OCI-LY7 (cell line): ENCODE measurements at regions not wholly inside any gene's neighbourhood (a gene's known extent, or its start where the extent isn't known, plus 50 kb on each side); places are given as distances from the start of the nearest gene placed in this dataset.
"Not testable (repeated sequence)": the region's sequence is repeated elsewhere in the genome, so short reads cannot be mapped to it uniquely, and the experiment has no call there.

ENCODE experiments used
- BruUV-seq: library from RNA; stranded (reverse); fragments of 400-500 nt; replicated peaks from 2 replicates; lab custom pipeline; 2021; lab: Mats Ljungman, UMichigan
- CTCF ChIA-PET: fragments of 300-600 bp; sonication (Branson Sonifier 250); formaldehyde crosslinking; loops from one replicate; lab custom pipeline; 2022; ENCODE audit warnings: antibody characterized with exemption; ENCODE audit not compliant: unreplicated experiment; lab: Charles Lee
- POLR2A ChIA-PET: fragments of 300-600 bp; sonication (Branson Sonifier 250); formaldehyde crosslinking; loops from one replicate; lab custom pipeline; 2022; ENCODE audit warnings: antibody characterized with exemption; lab: Charles Lee
- DNase-seq: peaks from one replicate; pipeline ENCODE4 v3.0.0-alpha.2; 2015; ENCODE audit warnings: low spot score
- H2AFZ ChIP-seq: fragments of 200-600 bp; sonication (generic), shearing (Covaris generic); 2 replicates; pipeline ENCODE4 v1.6.1; 2014; ENCODE audit warnings: mild to moderate bottlenecking, antibody characterized with exemption, low read length, moderate library complexity
- H3K27ac ChIP-seq: fragments of 200-600 bp; sonication (generic); 2 replicates; pipeline ENCODE4 v1.5.1; 2014; ENCODE audit warnings: mixed run types, low read depth, mild to moderate bottlenecking, moderate library complexity, low read length, inconsistent platforms; ENCODE audit not compliant: poor library complexity, severe bottlenecking
- H3K36me3 ChIP-seq: fragments of 200-600 bp; sonication (generic); 2 replicates; pipeline ENCODE4 v1.6.1; 2014; ENCODE audit warnings: mild to moderate bottlenecking, antibody characterized with exemption, low read length, moderate library complexity, mixed read lengths; ENCODE audit not compliant: insufficient read depth
- H3K4me1 ChIP-seq: fragments of 200-600 bp; sonication (generic); 2 replicates; pipeline ENCODE4 v1.5.1; 2014; ENCODE audit warnings: mild to moderate bottlenecking, low read length; ENCODE audit not compliant: insufficient read depth, poor library complexity, severe bottlenecking
- H3K4me2 ChIP-seq: fragments of 200-600 bp; sonication (generic); 2 replicates; pipeline ENCODE4 v1.6.1; 2014; ENCODE audit warnings: mild to moderate bottlenecking, low read length
- H3K4me3 ChIP-seq: fragments of 200-600 bp; sonication (generic); 2 replicates; pipeline ENCODE4 v1.5.1; 2014; ENCODE audit warnings: mild to moderate bottlenecking, low read depth, low read length; ENCODE audit not compliant: poor library complexity, severe bottlenecking
- H3K79me2 ChIP-seq: fragments of 200-600 bp; sonication (generic); 2 replicates; pipeline ENCODE4 v1.6.1; 2016; ENCODE audit warnings: low read depth, mild to moderate bottlenecking, low read length, moderate library complexity, mixed read lengths; ENCODE audit not compliant: insufficient read depth
- H3K9me2 ChIP-seq: fragments of 200-600 bp; sonication (generic); 2 replicates; pipeline ENCODE4 v1.6.1; 2016; ENCODE audit warnings: mild to moderate bottlenecking, low read length, mixed read lengths; ENCODE audit not compliant: insufficient read depth
- H3K9me3 ChIP-seq: fragments of 200-600 bp; sonication (generic); 2 replicates; pipeline ENCODE4 v1.6.1; 2014; ENCODE audit warnings: mild to moderate bottlenecking, mixed run types, low read length, mixed read lengths
- H4K20me1 ChIP-seq: fragments of 200-600 bp; sonication (generic); 2 replicates; pipeline ENCODE4 v1.6.1; 2014; ENCODE audit warnings: mild to moderate bottlenecking, antibody characterized with exemption, low read length, moderate library complexity, mixed read lengths; ENCODE audit not compliant: insufficient read depth
- CTCF ChIP-seq: fragments of 200-600 bp; sonication (generic); conservative IDR thresholded peaks from 2 replicates; pipeline ENCODE4 v1.5.1; 2014; ENCODE audit warnings: mild to moderate bottlenecking, antibody characterized with exemption, low read length, moderate library complexity, mixed read lengths
- EZH2phosphoT487 ChIP-seq: fragments of 200-600 bp; sonication (generic); IDR thresholded peaks from 2 replicates; pipeline ENCODE4 v1.6.1; 2018; ENCODE audit warnings: low read depth, borderline replicate concordance, mild to moderate bottlenecking, mixed run types, antibody characterized with exemption, low read length, moderate library complexity, mixed read lengths
- intact Hi-C: fragments of 100-400 bp; cut with micrococcal nuclease; formaldehyde crosslinking; loops from one replicate; pipeline ENCODE4 v1.10.0; 2022; ENCODE audit not compliant: unreplicated experiment

GRCh38 chr16:64265756-64266155 is 856.1 kb downstream of the CDH11 start:
- Histone ChIP-seq H3K27ac (no peak overlapping the region), H3K9me2 (no peaks in the 10 kb centered on the region), H2AFZ (no peak overlapping the region), H3K4me1 (no peaks in the 10 kb centered on the region), H3K4me2 (no peak overlapping the region), H4K20me1 (no peaks in the 10 kb centered on the region), H3K79me2 (no peaks in the 10 kb centered on the region), H3K9me3 (peaks cover 18% of the 10 kb centered on the region; the same call in 1 of the 2 replicates), H3K4me3 (no peak overlapping the region), H3K36me3 (peaks cover 9% of the 10 kb centered on the region; the same call in 1 of the 2 replicates)
- ChIA-PET POLR2A (no interaction called here), CTCF (no interaction called here)
- no peak for TF ChIP-seq CTCF
- no peak for TF ChIP-seq EZH2phosphoT487
- intact Hi-C loops, result no loop called here
- BruUV-seq, result no TSS peak
- DNase-seq, result no peak

- H3K4me2 ChIP-seq, H4K20me1 ChIP-seq, BruUV-seq, H3K27ac ChIP-seq, intact Hi-C loops, H3K9me2 ChIP-seq, H3K79me2 ChIP-seq, CTCF ChIA-PET, H2AFZ ChIP-seq, H3K4me3 ChIP-seq, H3K9me3 ChIP-seq, H3K36me3 ChIP-seq, H3K4me1 ChIP-seq, POLR2A ChIA-PET, DNase-seq: not testable (repeated sequence)
Observed at GRCh38 chr16:64260631-64261401, 861.0 kb downstream of the CDH11 start.

- no peak for TF ChIP-seq EZH2phosphoT487
- no peak for TF ChIP-seq CTCF
- Histone ChIP-seq H4K20me1 (no peaks in the 10 kb centered on the region), H3K9me2 (no peaks in the 10 kb centered on the region), H3K27ac (no peak overlapping the region), H3K4me1 (no peaks in the 10 kb centered on the region), H3K79me2 (no peaks in the 10 kb centered on the region), H3K4me2 (no peak overlapping the region), H2AFZ (no peak overlapping the region; the same call in 1 of the 2 replicates), H3K9me3 (no peaks in the 10 kb centered on the region), H3K36me3 (no peaks in the 10 kb centered on the region; the same call in 1 of the 2 replicates), H3K4me3 (no peak overlapping the region)
- intact Hi-C loops, result no loop called here
- ChIA-PET POLR2A (no interaction called here), CTCF (no interaction called here)
- DNase-seq, result no peak
- BruUV-seq, result no TSS peak
Observed at GRCh38 chr16:64254443-64255367, 867.2 kb downstream of the CDH11 start.
